ENCODE measurements at regions not wholly inside any gene's neighbourhood (a gene's known extent, or its start where the extent isn't known, plus 50 kb on each side); places are given as distances from the start of the nearest gene placed in this dataset.

- Histone ChIP-seq H3K27me3 (ENCODE audit: control insufficient read depth in 2 of 2, insufficient read depth in 2 of 2, low read length in 2 of 2) (no peaks in the 10 kb centered on the region), H3K9ac (ENCODE audit: low read depth in 1 of 2, low read length in 2 of 2) (no peak overlapping the region), H3K36me3 (ENCODE audit: control insufficient read depth in 2 of 2, insufficient read depth in 2 of 2, low read length in 2 of 2) (no peaks in the 10 kb centered on the region), H3K9me3 (ENCODE audit: control insufficient read depth in 2 of 2, low read length in 2 of 2) (no peaks in the 10 kb centered on the region), H3K4me1 (ENCODE audit: control insufficient read depth in 2 of 2, insufficient read depth in 2 of 2, low read length in 2 of 2) (no peaks in the 10 kb centered on the region), H3K4me3 (ENCODE audit: low read length in 2 of 2) (no peak overlapping the region), H3K27ac (ENCODE audit: low read depth in 2 of 2, low read length in 2 of 2) (no peak overlapping the region)
These were observed 439.2 kb upstream of the REG3G start for GRCh38 chr2:78586316-78586715.

- Histone ChIP-seq H3K27me3 (ENCODE audit: control insufficient read depth in 2 of 2, insufficient read depth in 2 of 2, low read length in 2 of 2) (no peaks in the 10 kb centered on the region), H3K36me3 (ENCODE audit: control insufficient read depth in 2 of 2, insufficient read depth in 2 of 2, low read length in 2 of 2) (no peaks in the 10 kb centered on the region), H3K4me3 (ENCODE audit: low read length in 2 of 2) (no peak overlapping the region), H3K9ac (ENCODE audit: low read depth in 1 of 2, low read length in 2 of 2) (no peak overlapping the region), H3K9me3 (ENCODE audit: control insufficient read depth in 2 of 2, low read length in 2 of 2) (no peaks in the 10 kb centered on the region), H3K4me1 (ENCODE audit: control insufficient read depth in 2 of 2, insufficient read depth in 2 of 2, low read length in 2 of 2) (no peaks in the 10 kb centered on the region), H3K27ac (ENCODE audit: low read depth in 2 of 2, low read length in 2 of 2) (no peak overlapping the region)
These were observed 435.6 kb upstream of the REG3G start for GRCh38 chr2:78589871-78590270.

GRCh38 chr2:78592491-78592890 is 433.0 kb upstream of the REG3G start:
- Histone ChIP-seq H3K27me3 (ENCODE audit: control insufficient read depth in 2 of 2, insufficient read depth in 2 of 2, low read length in 2 of 2) (no peaks in the 10 kb centered on the region), H3K27ac (ENCODE audit: low read depth in 2 of 2, low read length in 2 of 2) (no peak overlapping the region)

GRCh38 chr2:78601113-78601512 is 424.4 kb upstream of the REG3G start:
- no peak overlapping the region for H3K4me3 ChIP-seq (ENCODE audit: low read length in 2 of 2)
- no peaks in the 10 kb centered on the region for H3K36me3 ChIP-seq (ENCODE audit: control insufficient read depth in 2 of 2, insufficient read depth in 2 of 2, low read length in 2 of 2)
- no peak overlapping the region for H3K9ac ChIP-seq (ENCODE audit: low read depth in 1 of 2, low read length in 2 of 2)
- no peaks in the 10 kb centered on the region for H3K4me1 ChIP-seq (ENCODE audit: control insufficient read depth in 2 of 2, insufficient read depth in 2 of 2, low read length in 2 of 2)
- no peak overlapping the region for H3K27ac ChIP-seq (ENCODE audit: low read depth in 2 of 2, low read length in 2 of 2)
- H3K9me3 ChIP-seq (ENCODE audit: control insufficient read depth in 2 of 2, low read length in 2 of 2): peaks cover 0 to 3% of the 10 kb centered on the region in 2 donors
- no peaks in the 10 kb centered on the region for H3K27me3 ChIP-seq (ENCODE audit: control insufficient read depth in 2 of 2, insufficient read depth in 2 of 2, low read length in 2 of 2)

More at GRCh38 chr2:78592491-78592890, 433.0 kb upstream of the REG3G start:
- no peaks in the 10 kb centered on the region for H3K36me3 ChIP-seq (ENCODE audit: control insufficient read depth in 2 of 2, insufficient read depth in 2 of 2, low read length in 2 of 2)
- H3K4me3 ChIP-seq (ENCODE audit: low read length in 2 of 2): no peak overlapping the region
- no peak overlapping the region for H3K9ac ChIP-seq (ENCODE audit: low read depth in 1 of 2, low read length in 2 of 2)
- no peaks in the 10 kb centered on the region for H3K4me1 ChIP-seq (ENCODE audit: control insufficient read depth in 2 of 2, insufficient read depth in 2 of 2, low read length in 2 of 2)
- no peaks in the 10 kb centered on the region for H3K9me3 ChIP-seq (ENCODE audit: control insufficient read depth in 2 of 2, low read length in 2 of 2)

- Histone ChIP-seq H3K27me3 (ENCODE audit: control insufficient read depth in 2 of 2, insufficient read depth in 2 of 2, low read length in 2 of 2) (no peaks in the 10 kb centered on the region), H3K4me1 (ENCODE audit: control insufficient read depth in 2 of 2, insufficient read depth in 2 of 2, low read length in 2 of 2) (no peaks in the 10 kb centered on the region), H3K9me3 (ENCODE audit: control insufficient read depth in 2 of 2, low read length in 2 of 2) (peaks cover 0 to under 1% of the 10 kb centered on the region in 2 donors), H3K27ac (ENCODE audit: low read depth in 2 of 2, low read length in 2 of 2) (no peak overlapping the region), H3K4me3 (ENCODE audit: low read length in 2 of 2) (no peak overlapping the region), H3K36me3 (ENCODE audit: control insufficient read depth in 2 of 2, insufficient read depth in 2 of 2, low read length in 2 of 2) (no peaks in the 10 kb centered on the region), H3K9ac (ENCODE audit: low read depth in 1 of 2, low read length in 2 of 2) (no peak overlapping the region)
These were observed 422.6 kb upstream of the REG3G start for GRCh38 chr2:78602862-78603261.

- H3K4me3 ChIP-seq (ENCODE audit: low read length in 2 of 2): no peak overlapping the region
- H3K4me1 ChIP-seq (ENCODE audit: control insufficient read depth in 2 of 2, insufficient read depth in 2 of 2, low read length in 2 of 2): no peaks in the 10 kb centered on the region
- H3K27ac ChIP-seq (ENCODE audit: low read depth in 2 of 2, low read length in 2 of 2): no peak overlapping the region
- H3K9me3 ChIP-seq (ENCODE audit: control insufficient read depth in 2 of 2, low read length in 2 of 2): no peaks in the 10 kb centered on the region
- H3K36me3 ChIP-seq (ENCODE audit: control insufficient read depth in 2 of 2, insufficient read depth in 2 of 2, low read length in 2 of 2): no peaks in the 10 kb centered on the region
- H3K27me3 ChIP-seq (ENCODE audit: control insufficient read depth in 2 of 2, insufficient read depth in 2 of 2, low read length in 2 of 2): no peaks in the 10 kb centered on the region
- H3K9ac ChIP-seq (ENCODE audit: low read depth in 1 of 2, low read length in 2 of 2): no peak overlapping the region
These were observed 418.6 kb upstream of the REG3G start for GRCh38 chr2:78606895-78607294.

- H3K27ac ChIP-seq (ENCODE audit: low read depth in 2 of 2, low read length in 2 of 2): no peak overlapping the region
- no peaks in the 10 kb centered on the region for H3K9me3 ChIP-seq (ENCODE audit: control insufficient read depth in 2 of 2, low read length in 2 of 2)
- no peaks in the 10 kb centered on the region for H3K4me1 ChIP-seq (ENCODE audit: control insufficient read depth in 2 of 2, insufficient read depth in 2 of 2, low read length in 2 of 2)
- no peak overlapping the region for H3K4me3 ChIP-seq (ENCODE audit: low read length in 2 of 2)
- no peaks in the 10 kb centered on the region for H3K27me3 ChIP-seq (ENCODE audit: control insufficient read depth in 2 of 2, insufficient read depth in 2 of 2, low read length in 2 of 2)
- H3K9ac ChIP-seq (ENCODE audit: low read depth in 1 of 2, low read length in 2 of 2): no peak overlapping the region
- H3K36me3 ChIP-seq (ENCODE audit: control insufficient read depth in 2 of 2, insufficient read depth in 2 of 2, low read length in 2 of 2): no peaks in the 10 kb centered on the region
These were observed 410.8 kb upstream of the REG3G start for GRCh38 chr2:78614726-78615125.

- H3K9ac ChIP-seq (ENCODE audit: low read depth in 1 of 2, low read length in 2 of 2): no peak overlapping the region
- no peak overlapping the region for H3K4me3 ChIP-seq (ENCODE audit: low read length in 2 of 2)
- no peak overlapping the region for H3K27ac ChIP-seq (ENCODE audit: low read depth in 2 of 2, low read length in 2 of 2)
- H3K27me3 ChIP-seq (ENCODE audit: control insufficient read depth in 2 of 2, insufficient read depth in 2 of 2, low read length in 2 of 2): no peaks in the 10 kb centered on the region
- no peaks in the 10 kb centered on the region for H3K9me3 ChIP-seq (ENCODE audit: control insufficient read depth in 2 of 2, low read length in 2 of 2)
- no peaks in the 10 kb centered on the region for H3K4me1 ChIP-seq (ENCODE audit: control insufficient read depth in 2 of 2, insufficient read depth in 2 of 2, low read length in 2 of 2)
- H3K36me3 ChIP-seq (ENCODE audit: control insufficient read depth in 2 of 2, insufficient read depth in 2 of 2, low read length in 2 of 2): no peaks in the 10 kb centered on the region
These were observed 409.5 kb upstream of the REG3G start for GRCh38 chr2:78615956-78616355.

GRCh38 chr2:78634425-78634824 is 391.1 kb upstream of the REG3G start:
- no peaks in the 10 kb centered on the region for H3K4me1 ChIP-seq (ENCODE audit: control insufficient read depth in 2 of 2, insufficient read depth in 2 of 2, low read length in 2 of 2)
- H3K9me3 ChIP-seq (ENCODE audit: control insufficient read depth in 2 of 2, low read length in 2 of 2): no peaks in the 10 kb centered on the region
- no peaks in the 10 kb centered on the region for H3K27me3 ChIP-seq (ENCODE audit: control insufficient read depth in 2 of 2, insufficient read depth in 2 of 2, low read length in 2 of 2)
- no peaks in the 10 kb centered on the region for H3K36me3 ChIP-seq (ENCODE audit: control insufficient read depth in 2 of 2, insufficient read depth in 2 of 2, low read length in 2 of 2)
- H3K9ac ChIP-seq (ENCODE audit: low read depth in 1 of 2, low read length in 2 of 2): no peak overlapping the region
- H3K4me3 ChIP-seq (ENCODE audit: low read length in 2 of 2): no peak overlapping the region
- H3K27ac ChIP-seq (ENCODE audit: low read depth in 2 of 2, low read length in 2 of 2): no peak overlapping the region

GRCh38 chr2:78644854-78645253 is 380.6 kb upstream of the REG3G start:
- H3K9ac ChIP-seq (ENCODE audit: low read depth in 1 of 2, low read length in 2 of 2): no peak overlapping the region
- H3K27me3 ChIP-seq (ENCODE audit: control insufficient read depth in 2 of 2, insufficient read depth in 2 of 2, low read length in 2 of 2): no peaks in the 10 kb centered on the region
- no peaks in the 10 kb centered on the region for H3K9me3 ChIP-seq (ENCODE audit: control insufficient read depth in 2 of 2, low read length in 2 of 2)
- H3K27ac ChIP-seq (ENCODE audit: low read depth in 2 of 2, low read length in 2 of 2): no peak overlapping the region
- no peak overlapping the region for H3K4me3 ChIP-seq (ENCODE audit: low read length in 2 of 2)
- no peaks in the 10 kb centered on the region for H3K4me1 ChIP-seq (ENCODE audit: control insufficient read depth in 2 of 2, insufficient read depth in 2 of 2, low read length in 2 of 2)
- H3K36me3 ChIP-seq (ENCODE audit: control insufficient read depth in 2 of 2, insufficient read depth in 2 of 2, low read length in 2 of 2): no peaks in the 10 kb centered on the region
